ENCODE measurements at regions not wholly inside any gene's neighbourhood (a gene's known extent, or its start where the extent isn't known, plus 50 kb on each side); places are given as distances from the start of the nearest gene placed in this dataset.

DNA sequence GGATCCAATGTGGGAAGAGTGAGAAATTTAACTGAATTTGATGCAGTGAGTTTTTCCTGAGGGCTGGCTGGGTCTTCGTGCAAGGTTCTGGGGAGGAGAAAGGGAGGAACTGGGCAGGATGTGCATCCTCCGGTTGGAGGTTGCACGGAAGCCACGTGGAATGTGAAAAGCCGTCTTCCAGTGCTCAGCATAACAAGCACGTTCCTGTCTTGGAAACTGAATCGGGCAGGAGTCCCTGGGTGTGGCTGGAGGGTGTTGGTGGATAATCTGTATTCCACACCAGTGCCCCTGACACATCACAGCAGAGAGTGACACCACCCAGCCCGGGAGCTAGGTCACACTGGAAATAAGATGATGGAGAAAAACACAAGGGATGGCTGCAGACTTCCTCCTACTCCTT, 154.3 kb downstream of the C5orf15 start:
- WGBS, 2 donors: 49 to 50% methylated on average over 8 of the region's 8 CpGs
- no peaks in the 10 kb centered on the region for H3K36me3 ChIP-seq
- H3K27ac ChIP-seq: no peak overlapping the region
- H3K27me3 ChIP-seq: no peaks in the 10 kb centered on the region
- DNase-seq: no peak
- no peak overlapping the region for H3K4me3 ChIP-seq (replicated peaks in 1 of 3)
- H3K4me1 ChIP-seq: no peaks in the 10 kb centered on the region
- intact Hi-C loops (cut with DNase I): no loop called here
- H3K9me3 ChIP-seq: no peaks in the 10 kb centered on the region
- TF ChIP-seq, protein P1, sequence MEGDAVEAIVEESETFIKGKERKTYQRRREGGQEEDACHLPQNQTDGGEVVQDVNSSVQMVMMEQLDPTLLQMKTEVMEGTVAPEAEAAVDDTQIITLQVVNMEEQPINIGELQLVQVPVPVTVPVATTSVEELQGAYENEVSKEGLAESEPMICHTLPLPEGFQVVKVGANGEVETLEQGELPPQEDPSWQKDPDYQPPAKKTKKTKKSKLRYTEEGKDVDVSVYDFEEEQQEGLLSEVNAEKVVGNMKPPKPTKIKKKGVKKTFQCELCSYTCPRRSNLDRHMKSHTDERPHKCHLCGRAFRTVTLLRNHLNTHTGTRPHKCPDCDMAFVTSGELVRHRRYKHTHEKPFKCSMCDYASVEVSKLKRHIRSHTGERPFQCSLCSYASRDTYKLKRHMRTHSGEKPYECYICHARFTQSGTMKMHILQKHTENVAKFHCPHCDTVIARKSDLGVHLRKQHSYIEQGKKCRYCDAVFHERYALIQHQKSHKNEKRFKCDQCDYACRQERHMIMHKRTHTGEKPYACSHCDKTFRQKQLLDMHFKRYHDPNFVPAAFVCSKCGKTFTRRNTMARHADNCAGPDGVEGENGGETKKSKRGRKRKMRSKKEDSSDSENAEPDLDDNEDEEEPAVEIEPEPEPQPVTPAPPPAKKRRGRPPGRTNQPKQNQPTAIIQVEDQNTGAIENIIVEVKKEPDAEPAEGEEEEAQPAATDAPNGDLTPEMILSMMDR (IDR thresholded peaks at IDR 0.05): no peak
- no peak for TF ChIP-seq POLR2A (IDR thresholded peaks at IDR 0.05)

DNA sequence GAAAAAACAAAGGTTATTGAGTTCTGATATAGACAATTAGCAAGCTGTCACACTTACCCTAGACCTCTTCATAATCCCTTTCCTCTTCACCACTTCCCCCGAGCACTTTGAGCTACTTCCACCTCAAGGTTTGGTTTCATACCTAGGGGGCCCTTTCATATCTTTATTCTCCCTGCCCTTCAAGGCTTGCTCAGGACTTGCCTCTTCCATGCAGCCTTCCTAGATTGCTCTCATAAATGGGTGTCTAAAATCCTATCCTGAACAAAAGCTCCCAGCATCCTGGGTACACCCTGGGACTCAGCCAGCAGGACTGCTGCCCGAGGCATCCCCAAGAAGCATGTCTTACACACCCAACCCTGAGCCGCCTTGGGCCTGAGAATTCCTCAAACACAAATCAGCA, 157.3 kb downstream of the C5orf15 start:
- no peak overlapping the region for H3K27ac ChIP-seq
- DNase-seq: no peak
- no peaks in the 10 kb centered on the region for H3K36me3 ChIP-seq
- H3K27me3 ChIP-seq: no peaks in the 10 kb centered on the region
- peaks cover 0 to 8% of the 10 kb centered on the region in 2 donors for H3K4me1 ChIP-seq
- intact Hi-C loops (cut with DNase I): no loop called here
- H3K9me3 ChIP-seq: no peaks in the 10 kb centered on the region
- 94 to 95% methylated on average over 3 of the region's 3 CpGs for WGBS, 2 donors
- TF ChIP-seq POLR2A (IDR thresholded peaks at IDR 0.05): no peak
- TF ChIP-seq, protein P1 (IDR thresholded peaks at IDR 0.05): no peak
- H3K4me3 ChIP-seq (replicated peaks in 1 of 3): no peak overlapping the region

DNA sequence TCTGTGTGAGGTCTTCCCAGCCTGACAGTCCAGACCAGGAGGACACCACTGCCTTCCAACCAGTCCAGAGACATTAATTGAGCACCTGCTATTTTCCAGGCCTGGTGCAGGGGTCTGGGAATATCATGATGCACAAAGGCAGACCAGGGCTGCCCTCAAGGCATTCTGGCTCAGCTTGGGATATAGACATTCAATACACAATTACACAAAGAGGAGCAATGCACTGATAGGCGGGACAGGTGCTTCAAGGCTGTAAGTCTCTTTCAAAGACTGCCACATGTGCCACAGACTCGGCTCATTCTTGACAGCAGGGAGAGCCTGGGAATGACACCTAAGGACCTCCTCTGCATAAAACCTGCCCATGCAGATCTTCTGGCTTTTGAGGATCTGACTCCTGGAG, 158.6 kb downstream of the C5orf15 start:
- WGBS, 2 donors: 100% methylated on average over 2 of the region's 2 CpGs; no CpG with 5 or more reads in 1 of the 2 donors
- TF ChIP-seq, protein P1 (IDR thresholded peaks at IDR 0.05): no peak
- TF ChIP-seq POLR2A (IDR thresholded peaks at IDR 0.05): no peak
- DNase-seq: no peak
- Histone ChIP-seq H3K4me1 (peaks cover 0 to 8% of the 10 kb centered on the region in 2 donors), H3K27ac (no peak overlapping the region), H3K9me3 (no peaks in the 10 kb centered on the region), H3K4me3 (replicated peaks in 1 of 3) (no peak overlapping the region), H3K36me3 (no peaks in the 10 kb centered on the region), H3K27me3 (no peaks in the 10 kb centered on the region)
- intact Hi-C loops (cut with DNase I): no loop called here

DNA sequence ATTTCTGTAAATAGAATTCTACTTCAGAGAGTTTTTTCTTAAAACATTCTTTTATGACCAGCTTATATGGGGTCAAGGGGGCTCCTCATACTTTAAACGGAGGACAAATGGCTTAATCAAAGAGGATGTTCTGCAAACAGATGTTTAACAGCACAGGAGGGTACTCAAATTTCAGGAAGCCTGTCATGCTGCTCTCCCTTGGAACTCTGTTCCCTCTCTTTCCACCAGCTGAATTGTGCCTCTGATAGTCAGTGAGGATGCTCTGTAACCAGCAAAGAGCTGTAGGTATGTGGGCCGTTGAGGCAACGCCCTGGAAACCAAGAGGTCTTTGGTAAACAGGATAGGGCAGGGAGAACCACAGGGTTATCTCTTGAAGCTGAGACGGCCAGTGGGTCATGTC, 161.1 kb downstream of the C5orf15 start:
- no peaks in the 10 kb centered on the region for H3K36me3 ChIP-seq
- H3K9me3 ChIP-seq: no peaks in the 10 kb centered on the region
- TF ChIP-seq POLR2A (IDR thresholded peaks at IDR 0.05): no peak
- TF ChIP-seq, protein P1 (IDR thresholded peaks at IDR 0.05): no peak
- H3K27me3 ChIP-seq: no peaks in the 10 kb centered on the region
- 20 to 37% methylated on average over 4 of the region's 4 CpGs for WGBS, 2 donors
- DNase-seq: no peak
- peaks cover 0 to 8% of the 10 kb centered on the region in 2 donors for H3K4me1 ChIP-seq
- intact Hi-C loops (cut with DNase I): no loop called here
- no peak overlapping the region for H3K4me3 ChIP-seq (replicated peaks in 1 of 3)
- no peak overlapping the region for H3K27ac ChIP-seq

DNA sequence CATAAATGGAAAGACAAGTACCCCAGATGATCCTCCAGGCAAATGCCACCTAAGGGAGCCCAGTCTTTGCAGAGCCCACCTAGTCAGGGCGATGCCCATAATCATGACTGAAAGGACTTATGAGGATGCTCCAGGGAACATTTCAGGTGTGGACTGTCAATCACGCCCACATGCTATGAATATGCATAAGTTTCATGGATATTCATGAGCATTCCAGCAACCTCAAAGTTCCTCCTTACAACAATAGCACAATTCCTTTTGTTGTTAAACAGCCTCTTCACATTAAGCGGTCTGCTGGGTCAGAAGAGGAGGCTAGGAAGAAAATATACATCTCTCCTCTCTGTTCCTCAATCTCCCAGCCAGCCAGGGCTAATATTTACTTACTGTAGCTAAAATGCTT, 161.6 kb downstream of the C5orf15 start:
- Histone ChIP-seq H3K27me3 (no peaks in the 10 kb centered on the region), H3K9me3 (no peaks in the 10 kb centered on the region), H3K27ac (no peak overlapping the region), H3K36me3 (no peaks in the 10 kb centered on the region), H3K4me1 (peaks cover 0 to 8% of the 10 kb centered on the region in 2 donors), H3K4me3 (replicated peaks in 1 of 3) (no peak overlapping the region)
- no peak for DNase-seq
- intact Hi-C loops (cut with DNase I): no loop called here
- 37 to 41% methylated on average over 3 of the region's 3 CpGs for WGBS, 2 donors
- no peak for TF ChIP-seq POLR2A (IDR thresholded peaks at IDR 0.05)
- TF ChIP-seq, protein P1 (IDR thresholded peaks at IDR 0.05): no peak

Data from thyroid gland (tissue), 4 donors.